GM12873 (cell line): ENCODE measurements at regions not wholly inside any gene's neighbourhood (a gene's known extent, or its start where the extent isn't known, plus 50 kb on each side); places are given as distances from the start of the nearest gene placed in this dataset.

ENCODE experiments used
- CTCF ChIP-seq: IDR thresholded peaks from 2 replicates; pipeline ENCODE4 v1.5.1; 2012; ENCODE audit warnings: low read depth, mild to moderate bottlenecking, moderate library complexity, low read length, control low read depth; ENCODE audit not compliant: insufficient read depth; ENCODE audit errors: missing control alignments

- TF ChIP-seq CTCF, result no peak
These were observed 134.5 kb upstream of the CCDC68 start for GRCh38 chr18:55093808-55094207.

- TF ChIP-seq CTCF, result no peak
These were observed 134.0 kb upstream of the CCDC68 start for GRCh38 chr18:55093295-55093694.

GRCh38 chr18:55092166-55092565 lies 132.9 kb upstream of the CCDC68 start:
- TF ChIP-seq CTCF, result no peak

- TF ChIP-seq CTCF, result no peak
These were observed 131.4 kb upstream of the CCDC68 start for GRCh38 chr18:55090564-55091188.

- TF ChIP-seq CTCF, result no peak
These were observed 130.3 kb upstream of the CCDC68 start for GRCh38 chr18:55089610-55090009.

- TF ChIP-seq CTCF, result no peak
These were observed 129.3 kb upstream of the CCDC68 start for GRCh38 chr18:55088561-55088960.

GRCh38 chr18:55088000-55088401 lies 128.7 kb upstream of the CCDC68 start:
- TF ChIP-seq CTCF, result no peak
